ENCODE measurements at regions not wholly inside any gene's neighbourhood (a gene's known extent, or its start where the extent isn't known, plus 50 kb on each side); places are given as distances from the start of the nearest gene placed in this dataset.

DNA sequence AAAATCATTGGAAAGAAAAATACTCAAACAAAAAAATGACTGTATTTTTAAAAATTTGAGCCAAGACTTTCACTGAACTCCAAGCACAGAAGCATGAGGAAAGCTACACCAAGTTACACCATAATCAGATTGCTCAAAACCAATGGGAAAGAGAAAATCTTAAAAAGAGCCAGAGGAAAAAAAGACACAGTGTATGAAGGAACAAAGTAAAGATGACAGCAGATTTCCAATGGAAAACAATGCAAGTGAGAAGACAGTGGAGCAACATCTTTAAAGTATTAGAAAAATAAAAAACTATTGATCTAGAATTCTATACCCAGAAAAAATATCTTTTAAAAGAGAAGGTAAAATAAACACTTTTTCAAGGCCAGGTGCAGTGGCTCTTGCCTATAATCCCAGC is 147.8 kb upstream of the ZBTB40 start:
- TF ChIP-seq, protein P1, sequence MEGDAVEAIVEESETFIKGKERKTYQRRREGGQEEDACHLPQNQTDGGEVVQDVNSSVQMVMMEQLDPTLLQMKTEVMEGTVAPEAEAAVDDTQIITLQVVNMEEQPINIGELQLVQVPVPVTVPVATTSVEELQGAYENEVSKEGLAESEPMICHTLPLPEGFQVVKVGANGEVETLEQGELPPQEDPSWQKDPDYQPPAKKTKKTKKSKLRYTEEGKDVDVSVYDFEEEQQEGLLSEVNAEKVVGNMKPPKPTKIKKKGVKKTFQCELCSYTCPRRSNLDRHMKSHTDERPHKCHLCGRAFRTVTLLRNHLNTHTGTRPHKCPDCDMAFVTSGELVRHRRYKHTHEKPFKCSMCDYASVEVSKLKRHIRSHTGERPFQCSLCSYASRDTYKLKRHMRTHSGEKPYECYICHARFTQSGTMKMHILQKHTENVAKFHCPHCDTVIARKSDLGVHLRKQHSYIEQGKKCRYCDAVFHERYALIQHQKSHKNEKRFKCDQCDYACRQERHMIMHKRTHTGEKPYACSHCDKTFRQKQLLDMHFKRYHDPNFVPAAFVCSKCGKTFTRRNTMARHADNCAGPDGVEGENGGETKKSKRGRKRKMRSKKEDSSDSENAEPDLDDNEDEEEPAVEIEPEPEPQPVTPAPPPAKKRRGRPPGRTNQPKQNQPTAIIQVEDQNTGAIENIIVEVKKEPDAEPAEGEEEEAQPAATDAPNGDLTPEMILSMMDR (conservative IDR thresholded peaks at IDR 0.05): no peak
- no peak for TF ChIP-seq EZH2 (IDR thresholded peaks at IDR 0.05; ENCODE audit: low read depth)

Data from PC-9 (cell line).